Muscle layer of colon (tissue), 2 donors: ENCODE measurements at regions not wholly inside any gene's neighbourhood (a gene's known extent, or its start where the extent isn't known, plus 50 kb on each side); places are given as distances from the start of the nearest gene placed in this dataset.

ENCODE experiments used
- H3K27ac ChIP-seq: one replicate; pipeline ENCODE4 v1.7.0; 2013; ENCODE audit warnings: low read depth, mild to moderate bottlenecking, low read length, moderate library complexity
- H3K27me3 ChIP-seq, 2 donors: one replicate each; pipeline ENCODE4 v1.7.0; 2013; ENCODE audit warnings: low read length in 2 of 2, mild to moderate bottlenecking in 2 of 2; ENCODE audit not compliant: insufficient read depth in 2 of 2, control insufficient read depth in 1 of 2
- H3K36me3 ChIP-seq: one replicate; pipeline ENCODE4 v1.7.0; 2013; ENCODE audit warnings: mild to moderate bottlenecking, low read length; ENCODE audit not compliant: insufficient read depth
- H3K4me1 ChIP-seq: one replicate; pipeline ENCODE4 v1.7.0; 2013; ENCODE audit warnings: mild to moderate bottlenecking, low read length; ENCODE audit not compliant: insufficient read depth
- H3K4me3 ChIP-seq, 2 donors: one replicate each; pipeline ENCODE4 v1.7.0; 2013; ENCODE audit warnings: low read length in 2 of 2, low read depth in 1 of 2, mild to moderate bottlenecking in 1 of 2, moderate library complexity in 1 of 2
- H3K9ac ChIP-seq: one replicate; pipeline ENCODE4 v1.7.0; 2013; ENCODE audit warnings: low read length
- H3K9me3 ChIP-seq: one replicate; pipeline ENCODE4 v1.7.0; 2013; ENCODE audit warnings: mild to moderate bottlenecking, low read length
- donor health status: abdominal sarcoma.
- donor health status: Adenocarcinoma of cecum.

DNA sequence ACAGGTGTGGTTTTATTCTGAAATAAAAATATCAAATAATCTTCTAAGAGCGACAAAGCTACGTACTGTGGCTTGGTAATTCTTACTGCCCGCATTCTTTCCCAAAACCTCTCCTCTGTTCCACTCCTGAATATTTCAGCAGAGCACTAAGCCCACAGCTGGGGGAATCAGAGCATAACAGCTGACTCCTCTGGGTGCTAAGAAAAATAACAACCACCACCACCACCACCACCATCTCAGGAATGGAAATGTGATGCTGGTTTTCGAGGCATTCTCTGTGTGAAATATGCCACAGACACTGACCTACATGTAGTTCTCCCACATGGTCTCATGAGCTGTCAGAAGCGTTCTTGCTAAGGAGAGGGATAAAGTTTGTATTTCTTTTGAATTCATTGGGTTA is 183.7 kb downstream of the BMP4 start:
- Histone ChIP-seq H3K9me3 (peaks cover 6% of the 10 kb centered on the region), H3K9ac (no peak overlapping the region), H3K27ac (no peak overlapping the region), H3K4me1 (no peaks in the 10 kb centered on the region), H3K4me3 (no peak overlapping the region), H3K27me3 (no peaks in the 10 kb centered on the region), H3K36me3 (no peaks in the 10 kb centered on the region)

GRCh38 chr14:53767566-53767965 is 189.1 kb downstream of the BMP4 start:
- Histone ChIP-seq H3K9ac (no peak overlapping the region), H3K36me3 (no peaks in the 10 kb centered on the region), H3K4me3 (no peak overlapping the region), H3K27ac (no peak overlapping the region), H3K9me3 (no peaks in the 10 kb centered on the region), H3K4me1 (no peaks in the 10 kb centered on the region), H3K27me3 (no peaks in the 10 kb centered on the region)

DNA sequence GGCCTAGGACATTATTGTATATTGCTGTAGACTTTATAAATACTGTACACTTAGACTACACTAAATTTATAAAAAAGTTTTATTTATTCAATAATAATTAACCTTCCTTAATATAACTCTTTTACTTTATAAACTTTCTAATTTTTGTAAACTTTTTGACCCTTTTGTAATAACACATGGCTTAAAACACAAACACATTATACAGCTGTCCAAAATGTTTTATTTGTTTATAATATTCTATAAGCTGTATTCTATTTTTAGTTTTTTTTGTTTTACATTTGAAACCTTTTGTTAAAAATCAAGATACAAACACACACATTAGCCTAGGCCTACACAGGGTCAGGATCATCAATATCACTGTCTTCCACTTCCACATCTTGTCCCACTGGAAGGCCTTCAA is 190.0 kb downstream of the BMP4 start:
- no peaks in the 10 kb centered on the region for H3K4me1 ChIP-seq
- no peaks in the 10 kb centered on the region for H3K36me3 ChIP-seq
- no peak overlapping the region for H3K27ac ChIP-seq
- no peaks in the 10 kb centered on the region for H3K27me3 ChIP-seq
- no peak overlapping the region for H3K9ac ChIP-seq
- no peaks in the 10 kb centered on the region for H3K9me3 ChIP-seq
- H3K4me3 ChIP-seq, result no peak overlapping the region

DNA sequence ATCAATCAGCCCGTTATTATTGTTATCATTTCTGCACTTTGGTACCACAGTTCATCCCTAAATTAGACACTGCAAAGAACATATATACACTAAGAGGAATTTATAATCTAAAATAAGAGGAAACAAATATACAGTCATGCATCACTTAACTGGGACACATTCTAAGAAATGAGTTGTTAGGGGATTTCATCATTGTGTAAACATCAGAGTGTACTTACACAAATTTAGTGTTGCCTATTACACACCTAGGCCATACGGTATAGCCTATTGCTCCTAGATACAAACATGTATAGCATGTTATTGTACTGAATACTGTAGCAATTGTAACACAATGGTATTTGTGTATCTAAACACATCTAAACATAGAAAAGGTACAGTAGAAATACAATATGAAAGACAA is 190.5 kb downstream of the BMP4 start:
- H3K27ac ChIP-seq, result no peak overlapping the region
- H3K27me3 ChIP-seq, result no peaks in the 10 kb centered on the region
- no peaks in the 10 kb centered on the region for H3K36me3 ChIP-seq
- no peaks in the 10 kb centered on the region for H3K9me3 ChIP-seq
- no peak overlapping the region for H3K9ac ChIP-seq
- H3K4me1 ChIP-seq, result no peaks in the 10 kb centered on the region
- H3K4me3 ChIP-seq, result no peak overlapping the region

DNA sequence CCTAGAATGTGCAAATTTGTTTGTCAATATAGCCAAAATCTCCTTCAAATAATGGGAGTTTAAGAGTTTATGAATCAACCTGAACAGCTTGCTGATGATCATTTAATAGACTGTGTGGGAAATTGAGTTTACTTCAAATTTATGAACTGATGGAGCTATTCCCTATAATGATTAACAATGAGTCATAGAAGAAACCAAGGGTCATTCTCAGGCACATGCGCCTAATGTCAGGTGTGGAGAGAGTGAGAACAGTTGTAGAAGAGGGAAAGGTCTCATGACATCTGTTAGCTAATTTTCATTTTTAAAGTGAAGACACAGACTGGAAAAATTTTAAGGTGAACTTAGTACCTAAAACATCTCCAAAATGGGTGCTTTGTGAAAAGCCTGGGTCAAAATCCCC is 191.8 kb downstream of the BMP4 start:
- no peak overlapping the region for H3K27ac ChIP-seq
- H3K36me3 ChIP-seq, result no peaks in the 10 kb centered on the region
- no peaks in the 10 kb centered on the region for H3K4me1 ChIP-seq
- no peaks in the 10 kb centered on the region for H3K27me3 ChIP-seq
- no peak overlapping the region for H3K9ac ChIP-seq
- no peaks in the 10 kb centered on the region for H3K9me3 ChIP-seq
- no peak overlapping the region for H3K4me3 ChIP-seq

GRCh38 chr14:53758141-53758540 is 198.5 kb downstream of the BMP4 start:
- Histone ChIP-seq H3K9ac (no peak overlapping the region), H3K27me3 (no peaks in the 10 kb centered on the region), H3K9me3 (no peaks in the 10 kb centered on the region), H3K4me1 (no peaks in the 10 kb centered on the region), H3K4me3 (no peak overlapping the region), H3K36me3 (no peaks in the 10 kb centered on the region), H3K27ac (no peak overlapping the region)

DNA sequence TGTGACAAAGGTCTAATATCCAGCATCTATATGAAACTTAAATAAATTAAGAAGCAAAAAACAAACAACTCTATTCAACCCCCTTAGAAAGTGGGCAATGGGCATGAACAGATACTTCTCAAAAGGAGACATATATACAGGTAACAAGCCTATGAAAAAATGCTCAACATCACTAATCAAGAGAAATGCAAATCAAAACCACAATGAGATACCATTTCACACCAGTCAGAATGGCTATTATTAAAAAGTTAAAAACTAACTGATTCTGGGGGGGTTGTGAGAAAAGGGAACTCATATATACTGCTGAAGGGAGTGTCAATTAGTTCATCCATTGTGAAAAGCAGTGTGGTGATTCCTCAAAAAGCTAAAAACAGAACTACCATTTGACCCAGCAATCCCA is 198.9 kb downstream of the BMP4 start:
- H3K27ac ChIP-seq, result no peak overlapping the region
- H3K9ac ChIP-seq, result no peak overlapping the region
- no peaks in the 10 kb centered on the region for H3K36me3 ChIP-seq
- no peaks in the 10 kb centered on the region for H3K9me3 ChIP-seq
- H3K4me3 ChIP-seq, result no peak overlapping the region
- H3K4me1 ChIP-seq, result no peaks in the 10 kb centered on the region
- H3K27me3 ChIP-seq, result no peaks in the 10 kb centered on the region

DNA sequence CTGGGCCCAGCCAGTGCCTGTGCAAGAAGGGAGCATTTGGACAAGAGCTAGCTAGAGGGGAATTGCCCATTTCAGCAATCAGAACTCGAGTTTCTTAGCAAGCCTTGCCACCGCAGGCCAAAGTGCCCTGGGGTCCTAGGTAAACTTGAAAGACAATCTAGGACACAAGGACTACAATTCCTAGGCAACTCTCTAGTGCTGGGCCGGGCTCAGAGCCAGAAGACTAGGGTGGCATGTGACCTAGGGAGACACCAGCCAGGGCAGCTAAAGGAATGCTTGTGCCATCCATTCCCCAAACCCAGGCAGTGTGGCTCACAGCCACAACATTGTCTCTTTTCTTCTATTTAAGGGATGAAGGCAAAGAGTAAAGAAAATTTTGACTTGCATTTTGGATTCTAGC is 205.0 kb downstream of the BMP4 start:
- Histone ChIP-seq H3K9me3 (no peaks in the 10 kb centered on the region), H3K4me3 (no peak overlapping the region), H3K27me3 (no peaks in the 10 kb centered on the region), H3K27ac (no peak overlapping the region), H3K9ac (no peak overlapping the region), H3K4me1 (no peaks in the 10 kb centered on the region), H3K36me3 (no peaks in the 10 kb centered on the region)

GRCh38 chr14:53748691-53749090 is 207.9 kb downstream of the BMP4 start:
- Histone ChIP-seq H3K27me3 (no peaks in the 10 kb centered on the region), H3K27ac (no peak overlapping the region), H3K9ac (no peak overlapping the region), H3K9me3 (no peaks in the 10 kb centered on the region), H3K36me3 (no peaks in the 10 kb centered on the region), H3K4me1 (no peaks in the 10 kb centered on the region), H3K4me3 (no peak overlapping the region)

DNA sequence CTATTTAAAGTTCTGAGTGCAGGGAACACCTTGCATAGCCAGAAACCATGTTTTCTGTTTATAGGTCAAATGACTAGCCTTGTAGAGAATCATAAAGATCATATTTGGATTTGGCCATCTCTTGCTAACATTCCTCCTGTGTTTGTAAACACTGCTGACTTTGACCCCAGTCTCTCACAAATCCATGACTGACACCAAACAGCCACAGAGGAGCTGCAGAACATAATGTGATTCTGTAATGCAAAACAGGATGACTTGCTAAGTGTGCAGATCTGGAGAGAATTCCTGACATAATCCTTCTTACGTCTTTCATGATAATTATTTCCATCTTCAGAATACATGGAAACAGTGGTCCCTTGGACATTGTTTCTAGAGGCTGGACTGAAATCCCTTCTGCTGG is 211.8 kb downstream of the BMP4 start:
- H3K27me3 ChIP-seq, result no peaks in the 10 kb centered on the region
- no peaks in the 10 kb centered on the region for H3K9me3 ChIP-seq
- no peaks in the 10 kb centered on the region for H3K4me1 ChIP-seq
- no peak overlapping the region for H3K4me3 ChIP-seq
- no peak overlapping the region for H3K27ac ChIP-seq
- no peaks in the 10 kb centered on the region for H3K36me3 ChIP-seq
- no peak overlapping the region for H3K9ac ChIP-seq

DNA sequence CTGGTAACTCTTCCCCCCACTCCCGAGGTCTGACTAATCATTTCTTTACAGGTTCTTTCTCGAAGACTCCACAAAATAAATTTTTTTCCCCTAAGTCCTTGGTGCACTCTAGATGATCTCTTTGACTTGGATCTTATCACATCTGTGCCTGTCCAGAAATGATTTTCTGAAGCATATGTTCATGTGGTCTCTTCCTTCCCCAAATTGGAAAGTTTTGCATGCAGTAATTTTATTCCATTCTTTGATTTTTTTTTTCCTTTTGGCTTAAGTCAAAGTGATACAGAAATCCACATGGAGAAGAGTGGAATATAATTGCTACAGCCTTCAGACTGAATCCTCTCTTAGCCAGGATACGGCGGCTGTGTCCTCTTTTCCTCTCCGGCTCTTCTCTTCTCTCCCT is 213.3 kb downstream of the BMP4 start:
- H3K27ac ChIP-seq, result no peak overlapping the region
- H3K27me3 ChIP-seq, result no peaks in the 10 kb centered on the region
- no peaks in the 10 kb centered on the region for H3K4me1 ChIP-seq
- no peak overlapping the region for H3K4me3 ChIP-seq
- H3K9me3 ChIP-seq, result no peaks in the 10 kb centered on the region
- no peak overlapping the region for H3K9ac ChIP-seq
- H3K36me3 ChIP-seq, result no peaks in the 10 kb centered on the region

DNA sequence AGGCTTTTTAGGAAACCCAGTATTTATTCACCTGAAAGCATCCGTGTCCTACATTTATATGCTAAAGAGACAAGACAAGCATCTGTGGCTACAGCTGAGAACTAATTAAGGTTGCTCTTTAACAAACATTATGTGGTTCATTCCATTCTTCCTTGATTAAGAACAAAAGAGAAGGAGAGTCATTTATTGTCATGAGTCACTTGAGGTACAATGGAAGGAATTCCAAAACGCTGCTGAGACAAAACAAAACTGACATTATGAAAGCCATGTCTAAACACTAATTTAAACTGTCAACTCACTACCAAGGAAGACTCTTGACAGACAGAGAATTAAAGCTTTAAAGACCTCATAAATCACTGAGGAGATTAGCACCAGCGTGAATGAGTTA is 214.4 kb downstream of the BMP4 start:
- no peak overlapping the region for H3K9ac ChIP-seq
- H3K36me3 ChIP-seq, result no peaks in the 10 kb centered on the region
- H3K27me3 ChIP-seq, result no peaks in the 10 kb centered on the region
- no peaks in the 10 kb centered on the region for H3K4me1 ChIP-seq
- H3K4me3 ChIP-seq, result no peak overlapping the region
- H3K9me3 ChIP-seq, result no peaks in the 10 kb centered on the region
- H3K27ac ChIP-seq, result no peak overlapping the region
